H1 (cell line): ENCODE measurements at regions not wholly inside any gene's neighbourhood (a gene's known extent, or its start where the extent isn't known, plus 50 kb on each side); places are given as distances from the start of the nearest gene placed in this dataset.

Experiments
- ASH2L ChIP-seq: fragments of 200-600, 300-600 bp; sonication (generic); IDR thresholded peaks from one replicate; pipeline ENCODE4 v1.7.1; 2017; ENCODE audit warnings: low read length
- BACH1 ChIP-seq: IDR thresholded peaks from 2 replicates; pipeline ENCODE4 v1.6.1; 2012; ENCODE audit warnings: low read length, improper control_type of control experiment
- BRCA1 ChIP-seq: IDR thresholded peaks from 2 replicates; pipeline ENCODE4 v1.6.1; 2012; ENCODE audit warnings: low read depth, low read length, improper control_type of control experiment
- CBX5 ChIP-seq: fragments of 300-800, 300-1000 bp; sonication (generic); IDR thresholded peaks from 2 replicates; pipeline ENCODE4 v1.7.1; 2016; ENCODE audit warnings: antibody characterized with exemption, low read length, low read depth
- CBX8 ChIP-seq: fragments of 300-800, 300-1000 bp; sonication (generic); IDR thresholded peaks from 2 replicates; pipeline ENCODE4 v1.7.1; 2016; ENCODE audit warnings: low read depth, low read length, borderline replicate concordance
- CEBPB ChIP-seq: IDR thresholded peaks from 2 replicates; pipeline ENCODE4 v1.6.1; 2012; ENCODE audit warnings: low read depth, low read length
- CHD1 ChIP-seq: IDR thresholded peaks from 2 replicates; pipeline ENCODE4 v1.6.1; 2012; ENCODE audit warnings: low read depth, low read length, improper control_type of control experiment
- CTBP2 ChIP-seq: IDR thresholded peaks from 2 replicates; pipeline ENCODE4 v1.7.0; 2011; ENCODE audit warnings: borderline replicate concordance, mild to moderate bottlenecking, moderate library complexity, mixed read lengths, low read length; ENCODE audit not compliant: insufficient read depth, insufficient read length
- EP300 ChIP-seq, 2 experiments: IDR thresholded peaks; 1 replicate in 1 of 2; 2 replicates in 1 of 2; pipeline ENCODE4 v1.6.1; 2011 to 2012; ENCODE audit warnings: low read depth in 2 of 2, low read length in 2 of 2, mild to moderate bottlenecking in 2 of 2, borderline replicate concordance in 1 of 2, inconsistent platforms in 1 of 2, moderate library complexity in 1 of 2
- GTF2F1 ChIP-seq: IDR thresholded peaks from 2 replicates; pipeline ENCODE4 v1.6.1; 2012; ENCODE audit warnings: low read depth, low read length, improper control_type of control experiment, borderline replicate concordance
- HDAC2 ChIP-seq, 2 experiments: fragments of 300-600 bp in 1 of 2; sonication (generic) in 1 of 2; IDR thresholded peaks; 2 replicates each; pipeline ENCODE4 v1.6.1; 2011 to 2012; ENCODE audit warnings: low read depth in 2 of 2, low read length in 2 of 2, mild to moderate bottlenecking in 2 of 2, moderate library complexity in 2 of 2, borderline replicate concordance in 1 of 2, inconsistent platforms in 1 of 2
- HDAC6 ChIP-seq: IDR thresholded peaks from one replicate; pipeline ENCODE4 v1.7.1; 2012; ENCODE audit warnings: low read depth, mild to moderate bottlenecking, inconsistent platforms, low read length, moderate library complexity
- MAFK ChIP-seq: IDR thresholded peaks from 2 replicates; pipeline ENCODE4 v1.6.1; 2012; ENCODE audit warnings: low read depth, mild to moderate bottlenecking, improper control_type of control experiment, low read length
- NANOG ChIP-seq: IDR thresholded peaks from 2 replicates; pipeline ENCODE4 v1.6.1; 2011; ENCODE audit warnings: low read length, low read depth, mild to moderate bottlenecking, inconsistent platforms; ENCODE audit not compliant: insufficient read depth, poor library complexity, severe bottlenecking
- POU5F1 ChIP-seq: IDR thresholded peaks from 2 replicates; pipeline ENCODE4 v1.6.1; 2011; ENCODE audit warnings: low read depth, mild to moderate bottlenecking, low read length, moderate library complexity
- RBBP5 ChIP-seq: IDR thresholded peaks from 2 replicates; pipeline ENCODE4 v1.7.1; 2012; ENCODE audit warnings: low read depth, mild to moderate bottlenecking, inconsistent platforms, low read length, moderate library complexity, borderline replicate concordance
- SIN3A ChIP-seq, 2 experiments: IDR thresholded peaks in 1 of 2; conservative IDR thresholded peaks in 1 of 2; 2 replicates each; pipeline ENCODE4 v1.6.1; 2011 to 2012; ENCODE audit warnings: low read length in 2 of 2, improper control_type of control experiment in 1 of 2, low read depth in 1 of 2, mild to moderate bottlenecking in 1 of 2
- SP4 ChIP-seq: IDR thresholded peaks from 2 replicates; pipeline ENCODE4 v1.6.1; 2012; ENCODE audit warnings: low read length, inconsistent platforms
- TAF7 ChIP-seq: optimal IDR thresholded peaks from 2 replicates; pipeline ENCODE3; 2011; ENCODE audit warnings: low read depth, mild to moderate bottlenecking, inconsistent platforms, low read length, moderate library complexity, borderline replicate concordance
- TEAD4 ChIP-seq: IDR thresholded peaks from 2 replicates; pipeline ENCODE4 v1.6.1; 2012; ENCODE audit warnings: low read depth, low read length, inconsistent platforms, mixed read lengths
- TF ChIP-seq, protein P1 (sequence below): IDR thresholded peaks from 2 replicates; pipeline ENCODE4 v1.6.1; 2012; ENCODE audit warnings: low read length, inconsistent platforms

DNA sequence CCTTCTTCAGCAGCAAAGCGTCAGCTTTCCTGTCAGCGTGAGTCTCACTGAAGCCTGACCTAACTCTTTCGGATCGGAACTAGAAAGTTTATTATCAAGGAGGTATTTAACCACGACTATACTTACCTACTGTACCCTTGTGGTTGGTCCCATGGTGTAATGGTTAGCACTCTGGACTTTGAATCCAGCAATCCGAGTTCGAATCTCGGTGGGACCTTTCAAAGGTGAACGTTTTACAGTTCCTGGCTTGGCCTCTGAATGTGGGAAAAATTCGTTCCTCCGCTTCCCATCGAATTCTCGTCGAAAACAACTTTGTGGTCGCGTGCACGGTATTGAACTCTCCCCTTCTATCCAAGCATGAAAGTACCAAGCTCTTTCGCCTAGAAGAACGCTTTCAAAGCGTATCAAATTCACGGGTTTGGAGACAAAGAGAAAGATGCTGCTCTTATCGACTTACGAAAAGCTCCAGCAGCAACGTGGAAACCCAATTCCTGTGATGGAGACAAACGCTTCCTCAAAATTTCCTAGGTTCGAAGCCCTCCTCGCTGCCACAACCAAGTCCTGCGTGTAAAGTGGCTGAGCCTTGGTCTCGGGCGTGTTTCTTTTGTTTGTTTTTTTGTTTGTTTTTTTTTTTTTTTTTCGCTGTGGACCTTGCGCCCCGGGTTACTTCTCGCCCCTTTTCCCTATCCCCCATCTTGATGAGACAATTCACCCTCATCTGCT lies 63.7 kb downstream of the GPX5 start (continued):
- 0 out of 2 replicates have a peak, but pooled peaks have one; percentile 37 for TF ChIP-seq BRCA1
- TF ChIP-seq SIN3A (conservative IDR thresholded peaks at IDR 0.05 in 1 of 2, IDR thresholded peaks at IDR 0.05 in 1 of 2; ENCODE audit: low read depth in 1 of 2, low read length in 2 of 2): peak; percentile 84 to 87; a peak in 3 of 4 replicates
- TF ChIP-seq ASH2L: peak; percentile 81
- peak; percentile 90; the same call in 1 of the 2 replicates for TF ChIP-seq MAFK
- TF ChIP-seq, protein P1, sequence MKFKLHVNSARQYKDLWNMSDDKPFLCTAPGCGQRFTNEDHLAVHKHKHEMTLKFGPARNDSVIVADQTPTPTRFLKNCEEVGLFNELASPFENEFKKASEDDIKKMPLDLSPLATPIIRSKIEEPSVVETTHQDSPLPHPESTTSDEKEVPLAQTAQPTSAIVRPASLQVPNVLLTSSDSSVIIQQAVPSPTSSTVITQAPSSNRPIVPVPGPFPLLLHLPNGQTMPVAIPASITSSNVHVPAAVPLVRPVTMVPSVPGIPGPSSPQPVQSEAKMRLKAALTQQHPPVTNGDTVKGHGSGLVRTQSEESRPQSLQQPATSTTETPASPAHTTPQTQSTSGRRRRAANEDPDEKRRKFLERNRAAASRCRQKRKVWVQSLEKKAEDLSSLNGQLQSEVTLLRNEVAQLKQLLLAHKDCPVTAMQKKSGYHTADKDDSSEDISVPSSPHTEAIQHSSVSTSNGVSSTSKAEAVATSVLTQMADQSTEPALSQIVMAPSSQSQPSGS: peak; percentile 92
- TF ChIP-seq CHD1: peak; percentile 67; the same call in 1 of the 2 replicates
- TF ChIP-seq CBX8: no peak
- TF ChIP-seq HDAC2 (IDR thresholded peaks at IDR 0.05; ENCODE audit: borderline replicate concordance in 1 of 2, low read depth in 2 of 2, low read length in 2 of 2): 0 out of 4 replicates have a peak, but pooled peaks of 1 of the 2 experiments have one; percentile 71
- peak; percentile 63 for TF ChIP-seq TAF7
- TF ChIP-seq TEAD4: peak; percentile 83
- TF ChIP-seq CTBP2: no peak
- TF ChIP-seq CBX5: no peak
- TF ChIP-seq BACH1: 0 out of 2 replicates have a peak, but pooled peaks have one; percentile 4
- 0 out of 3 replicates have a peak, but pooled peaks of 1 of the 2 experiments have one; percentile 16 for TF ChIP-seq EP300 (IDR thresholded peaks at IDR 0.05; ENCODE audit: borderline replicate concordance in 1 of 2, low read depth in 2 of 2, low read length in 2 of 2)
- TF ChIP-seq SP4: peak; percentile 80; the same call in 1 of the 2 replicates
- TF ChIP-seq GTF2F1: no peak; the same call in 1 of the 2 replicates
- TF ChIP-seq RBBP5: no peak
- 0 out of 2 replicates have a peak, but pooled peaks have one; percentile 32 for TF ChIP-seq POU5F1
- no peak for TF ChIP-seq NANOG
- peak; percentile 57 for TF ChIP-seq HDAC6
- TF ChIP-seq CEBPB: peak; percentile 77
